H1 (cell line): ENCODE measurements at regions not wholly inside any gene's neighbourhood (a gene's known extent, or its start where the extent isn't known, plus 50 kb on each side); places are given as distances from the start of the nearest gene placed in this dataset.

ENCODE experiments used
- CBX5 ChIP-seq: fragments of 300-800, 300-1000 bp; sonication (generic); IDR thresholded peaks from 2 replicates; pipeline ENCODE4 v1.7.1; 2016; ENCODE audit warnings: antibody characterized with exemption, low read length, low read depth
- GABPA ChIP-seq: IDR thresholded peaks from 2 replicates; pipeline ENCODE4 v1.6.1; 2011; ENCODE audit warnings: mild to moderate bottlenecking, low read length, moderate library complexity, borderline replicate concordance; ENCODE audit not compliant: insufficient read depth
- SIN3A ChIP-seq, 2 experiments: IDR thresholded peaks in 1 of 2; conservative IDR thresholded peaks in 1 of 2; 2 replicates each; pipeline ENCODE4 v1.6.1; 2011 to 2012; ENCODE audit warnings: low read length in 2 of 2, improper control_type of control experiment in 1 of 2, low read depth in 1 of 2, mild to moderate bottlenecking in 1 of 2
- SIX5 ChIP-seq: IDR thresholded peaks from 2 replicates; pipeline ENCODE4 v1.6.1; 2011; ENCODE audit warnings: mild to moderate bottlenecking, low read depth, low read length

- TF ChIP-seq CBX5 (no peak), SIN3A (conservative IDR thresholded peaks at IDR 0.05 in 1 of 2, IDR thresholded peaks at IDR 0.05 in 1 of 2; ENCODE audit: low read depth in 1 of 2, low read length in 2 of 2) (no peak), SIX5 (no peak), GABPA (no peak)
- TF ChIP-seq, all 59 proteins: peak for 0
These were observed 201.9 kb upstream of the CST7 start (continued) for GRCh38 chr20:24747010-24747712.
